SKM-1 treated with dmso at 0.1 percent for 144 hours (cell line): ENCODE measurements at regions not wholly inside any gene's neighbourhood (a gene's known extent, or its start where the extent isn't known, plus 50 kb on each side); places are given as distances from the start of the nearest gene placed in this dataset.

ENCODE experiments used
- DNase-seq: peaks from one replicate; lab custom pipeline; 2025; ENCODE audit not compliant: unreplicated experiment; lab: John Stamatoyannopoulos, UW

DNA sequence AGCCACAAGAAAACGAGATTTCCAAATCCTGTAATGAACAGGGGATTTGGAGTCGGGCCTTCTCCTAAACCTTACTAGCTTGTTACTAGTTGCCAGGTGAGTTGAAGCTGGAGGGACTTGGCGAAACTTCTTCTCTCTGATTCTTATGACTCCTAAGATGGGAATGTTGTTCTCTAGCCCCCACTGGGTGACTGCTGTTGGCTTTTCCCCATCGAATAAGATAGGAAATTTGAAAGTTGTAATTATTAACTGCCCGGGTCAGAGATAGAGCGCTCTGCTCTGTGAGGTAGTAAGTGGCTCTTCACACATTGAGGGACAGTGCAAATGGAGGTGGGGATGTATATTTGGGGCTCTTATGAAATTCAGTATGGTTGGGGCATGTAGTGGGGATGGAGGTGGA lies 111.2 kb upstream of the MBNL2 start:
- no peak for DNase-seq

GRCh38 chr13:97111756-97112155 lies 110.4 kb upstream of the MBNL2 start:
- no peak for DNase-seq

DNA sequence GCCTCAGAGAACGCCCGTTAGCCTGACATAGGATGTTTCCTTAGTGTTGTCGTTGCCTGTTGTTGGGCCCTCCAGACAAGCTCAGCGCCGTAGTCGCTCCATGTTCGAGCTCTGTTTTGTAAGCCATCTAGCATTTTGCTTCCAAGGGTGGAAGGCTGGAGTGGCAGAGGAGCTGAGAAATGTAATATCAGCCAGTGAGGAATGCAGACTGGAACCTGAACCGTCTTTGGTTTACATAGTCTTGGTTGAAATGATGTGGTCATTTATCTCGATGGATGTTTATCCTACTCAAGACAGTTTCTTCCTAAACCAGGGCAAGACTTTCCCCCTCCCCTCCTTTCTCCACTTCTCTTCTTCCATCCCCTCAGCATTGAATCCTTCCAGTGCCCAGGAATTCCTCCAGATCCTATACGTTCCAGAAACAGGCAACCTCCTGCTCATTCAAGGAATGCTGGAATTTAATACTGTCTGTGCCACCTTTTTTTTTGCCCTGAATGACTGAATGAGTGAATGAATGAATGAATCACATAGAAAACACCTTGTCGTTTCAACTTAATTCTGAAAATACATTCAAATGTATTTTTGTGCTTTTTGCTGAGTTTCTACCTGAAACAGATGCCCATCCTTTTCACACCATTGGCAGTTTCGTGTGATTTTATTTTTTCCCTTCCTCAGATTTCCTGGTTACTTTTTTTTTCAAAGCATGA lies 109.5 kb upstream of the MBNL2 start:
- no peak for DNase-seq

DNA sequence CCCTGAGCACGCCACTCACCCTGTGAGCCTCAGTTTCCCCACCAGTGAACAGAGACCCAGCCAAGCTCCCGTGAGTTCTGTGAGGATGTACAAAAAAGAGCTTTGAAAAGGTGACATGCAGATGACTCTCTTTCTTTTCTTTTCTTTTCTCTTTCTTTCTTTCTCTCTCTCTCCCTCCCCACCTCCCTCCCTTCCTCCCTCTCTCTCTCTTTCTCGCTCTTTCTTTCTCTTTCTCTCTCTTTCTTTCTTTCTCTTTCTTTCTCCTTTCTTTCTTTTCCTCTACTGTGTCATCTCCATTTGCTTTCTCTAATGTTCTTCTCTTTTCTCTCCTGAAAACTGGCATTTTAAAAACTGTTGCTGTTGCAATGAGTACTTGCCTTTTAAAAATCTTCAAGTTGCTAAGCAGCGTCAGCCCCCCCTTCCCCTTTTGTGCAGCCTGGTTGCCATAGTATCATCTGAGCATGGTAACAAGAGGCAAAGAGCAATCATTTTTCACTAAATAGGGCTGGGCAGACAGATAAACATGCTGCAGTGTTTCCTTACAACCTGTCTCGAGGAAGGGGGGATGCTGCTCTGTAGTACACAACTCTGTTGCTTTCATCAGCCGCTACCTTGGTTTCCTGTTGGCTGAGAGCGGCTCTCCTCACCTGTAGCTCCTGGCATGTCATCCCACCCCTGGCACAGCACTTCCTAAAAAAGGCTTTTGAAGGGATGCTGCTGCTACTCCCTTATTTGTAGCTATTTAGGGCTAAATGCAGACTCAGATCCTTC lies 108.7 kb upstream of the MBNL2 start:
- DNase-seq: no peak

- DNase-seq: no peak
These were observed 107.5 kb upstream of the MBNL2 start for GRCh38 chr13:97114651-97115050.

DNA sequence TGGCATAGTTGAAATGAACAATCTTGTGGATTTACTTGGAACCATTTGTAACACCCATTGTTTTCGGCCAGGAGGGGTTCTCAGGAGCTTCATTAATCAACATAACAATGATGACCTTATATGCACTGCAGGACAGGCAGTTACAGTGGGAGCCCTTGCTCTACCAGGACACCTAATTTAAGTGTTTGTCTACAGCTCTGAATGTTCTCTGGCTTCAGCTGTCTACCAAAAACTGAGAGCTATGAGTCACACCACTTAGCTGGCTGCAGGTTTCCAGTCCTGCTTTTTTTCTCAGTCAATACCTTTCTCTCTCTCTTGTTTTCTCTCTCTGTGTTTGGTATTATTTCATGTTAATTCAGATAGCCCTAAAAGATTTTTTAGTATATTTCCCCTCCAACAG lies 105.4 kb upstream of the MBNL2 start:
- no peak for DNase-seq

DNA sequence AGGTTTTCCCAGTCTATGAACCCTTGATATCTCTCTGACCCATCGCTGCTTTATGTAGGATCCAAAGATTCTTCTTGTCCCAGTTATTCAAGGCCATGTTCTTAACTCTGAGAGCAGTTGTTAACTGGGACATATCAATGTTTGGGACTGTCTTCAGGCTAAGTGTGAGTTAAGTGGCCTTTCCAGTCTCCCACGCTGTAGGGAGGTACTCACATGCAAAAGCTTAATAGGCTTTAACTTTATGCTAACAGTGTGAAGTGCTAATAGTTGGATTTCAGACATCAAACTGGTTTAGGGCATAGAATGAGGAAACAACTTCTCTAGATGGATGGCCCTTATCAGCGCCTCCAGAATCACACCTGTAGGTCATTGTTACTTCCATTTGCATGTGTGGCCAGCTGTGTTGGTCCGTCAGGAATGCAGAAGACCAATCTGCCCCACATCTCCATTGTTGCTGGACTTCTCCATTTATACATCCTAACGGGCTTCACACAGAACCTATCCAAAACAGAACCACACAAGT lies 104.7 kb upstream of the MBNL2 start:
- DNase-seq: no peak

DNA sequence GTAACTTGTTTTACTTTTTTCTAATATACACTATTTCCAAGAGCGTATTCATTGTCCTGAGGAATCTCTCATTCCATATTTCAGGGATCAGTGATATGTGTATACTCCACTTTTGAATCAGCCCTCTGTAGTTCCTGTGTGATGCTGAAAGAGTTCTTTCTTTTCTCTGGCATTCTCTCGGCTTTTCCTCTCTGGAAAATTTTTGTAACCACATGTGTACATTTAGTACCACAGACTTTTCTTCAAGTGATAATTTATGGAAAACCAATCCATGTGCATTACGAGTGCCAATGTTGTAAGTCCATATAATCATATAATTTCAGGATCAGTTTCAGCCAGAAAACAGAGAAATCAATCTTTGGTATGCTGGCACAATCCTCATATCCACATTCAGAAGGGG lies 102.2 kb upstream of the MBNL2 start:
- no peak for DNase-seq

- DNase-seq: no peak
These were observed 101.8 kb upstream of the MBNL2 start for GRCh38 chr13:97120346-97120745.

DNA sequence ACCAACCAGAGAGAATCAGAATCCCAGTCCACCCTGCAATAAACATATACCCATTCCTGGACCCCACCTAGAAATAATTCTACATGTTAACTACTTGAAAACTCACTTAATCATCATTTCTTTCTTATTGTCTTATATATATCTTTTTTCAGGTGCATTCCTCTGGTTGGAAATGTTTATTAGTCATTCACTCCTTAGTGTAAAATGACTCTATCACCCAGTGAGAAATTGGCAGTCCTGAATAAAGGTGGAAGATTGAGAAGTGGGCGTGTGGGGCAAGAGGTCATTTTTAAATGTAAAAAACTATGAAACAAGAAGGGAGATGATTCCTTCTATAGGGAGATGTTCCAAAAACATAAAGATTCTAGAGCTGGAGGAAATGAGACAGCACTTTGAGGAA lies 101.2 kb upstream of the MBNL2 start:
- no peak for DNase-seq

DNA sequence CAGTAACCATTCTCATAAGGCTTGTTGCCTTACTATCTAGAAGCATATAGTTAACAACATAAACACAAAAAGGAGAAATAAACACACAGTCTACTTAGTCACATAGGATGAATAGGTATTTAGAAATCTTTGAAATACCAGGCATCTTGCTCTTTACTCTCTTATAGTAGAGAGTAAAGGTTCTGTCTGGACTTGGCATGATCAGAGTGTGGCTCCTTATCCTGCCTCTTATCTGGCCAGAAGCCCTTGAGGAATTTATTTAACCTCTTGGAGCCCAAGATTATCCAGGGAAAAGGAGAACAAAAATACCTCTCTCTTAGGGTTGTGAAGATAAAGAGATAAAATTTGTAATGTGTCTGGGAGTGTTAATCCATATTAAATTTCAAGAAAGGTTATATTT lies 100.2 kb upstream of the MBNL2 start:
- DNase-seq: no peak

DNA sequence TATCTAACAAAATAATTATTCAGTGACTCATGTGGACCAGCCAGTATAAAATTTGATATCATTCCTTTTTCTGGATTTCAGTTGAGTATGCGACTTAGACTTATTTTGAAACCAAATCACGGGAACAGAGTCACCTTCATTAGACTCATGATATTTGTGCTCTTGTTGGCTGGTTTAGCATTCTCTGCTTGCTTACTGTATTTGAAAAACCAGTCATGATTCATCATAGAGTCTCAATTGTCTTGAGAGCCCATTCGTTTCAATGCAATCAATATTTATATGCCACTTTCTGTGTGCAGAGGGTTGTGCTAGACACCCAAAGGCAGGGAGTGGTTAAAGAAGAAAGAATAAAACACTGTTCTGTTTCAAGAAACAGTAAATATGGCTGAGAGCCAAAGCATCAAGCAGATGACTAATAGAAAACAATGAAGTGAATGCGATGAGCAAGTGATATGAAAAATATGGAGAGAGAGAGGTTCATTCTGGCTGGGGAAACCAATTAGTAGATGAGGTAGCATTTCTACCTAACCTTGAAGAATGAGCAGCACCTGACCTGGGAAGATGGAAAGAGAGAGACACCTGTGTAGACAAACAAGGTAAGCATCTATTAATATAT lies 99.6 kb upstream of the MBNL2 start:
- DNase-seq: no peak

DNA sequence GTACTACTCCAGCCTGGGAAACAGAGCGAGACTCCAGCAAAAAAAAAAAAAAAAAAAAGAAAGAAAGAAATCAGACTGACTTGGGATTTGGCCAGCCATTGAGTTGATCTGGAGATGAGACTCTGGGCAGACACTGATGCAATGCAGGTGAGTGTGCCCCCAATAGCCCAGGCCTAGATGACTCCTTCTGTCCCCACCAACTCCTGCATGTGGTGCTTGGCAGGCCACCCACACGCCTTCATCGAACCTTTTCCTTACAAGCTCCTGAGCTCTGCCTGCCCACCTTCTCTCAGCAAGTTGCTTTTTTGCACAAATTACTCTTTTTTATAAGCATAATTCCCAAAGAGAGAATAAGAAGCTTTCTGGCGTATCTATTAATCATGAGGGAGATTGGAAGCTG lies 97.9 kb upstream of the MBNL2 start:
- DNase-seq: no peak

DNA sequence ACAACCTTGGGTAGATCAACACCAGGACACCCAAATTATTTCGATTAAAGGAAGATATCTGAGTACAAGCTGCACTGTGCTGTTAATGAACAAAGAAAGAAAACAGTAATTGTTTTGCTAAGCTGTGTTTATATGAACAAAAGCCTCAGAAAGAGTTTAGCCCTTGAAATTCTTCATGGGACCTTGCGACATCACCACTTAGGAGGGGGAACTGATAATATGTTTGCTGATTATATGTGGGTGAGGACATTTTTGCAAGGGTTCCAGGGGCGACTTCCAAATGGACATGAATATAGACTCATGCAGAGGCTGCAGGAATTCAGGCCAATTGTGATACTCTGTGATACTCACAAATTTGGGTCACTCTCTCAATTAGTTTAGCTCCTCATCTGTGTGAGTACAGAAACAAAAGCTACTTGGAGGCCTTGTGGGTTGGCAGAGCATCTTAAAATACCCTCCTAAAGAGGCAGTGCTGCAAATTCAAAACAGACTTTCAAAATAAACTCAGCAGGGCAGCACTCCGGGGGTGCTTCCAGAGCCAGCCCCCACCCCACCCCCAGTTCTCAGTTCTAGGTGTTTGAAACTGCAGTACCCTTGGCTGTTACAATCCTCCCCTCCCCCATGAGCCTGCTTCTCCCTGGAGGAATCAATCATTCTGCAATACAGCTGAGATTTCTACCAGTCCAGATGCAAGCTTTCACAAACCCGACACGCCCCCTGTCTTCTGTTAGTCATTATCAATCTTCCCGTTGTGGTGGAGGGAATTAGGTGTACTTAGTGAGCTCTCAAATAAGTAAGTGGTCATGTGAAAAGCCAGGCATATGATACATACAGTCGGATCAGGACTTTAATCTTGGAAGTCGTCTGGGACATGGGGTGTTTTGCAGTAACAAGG lies 97.0 kb upstream of the MBNL2 start:
- no peak for DNase-seq

DNA sequence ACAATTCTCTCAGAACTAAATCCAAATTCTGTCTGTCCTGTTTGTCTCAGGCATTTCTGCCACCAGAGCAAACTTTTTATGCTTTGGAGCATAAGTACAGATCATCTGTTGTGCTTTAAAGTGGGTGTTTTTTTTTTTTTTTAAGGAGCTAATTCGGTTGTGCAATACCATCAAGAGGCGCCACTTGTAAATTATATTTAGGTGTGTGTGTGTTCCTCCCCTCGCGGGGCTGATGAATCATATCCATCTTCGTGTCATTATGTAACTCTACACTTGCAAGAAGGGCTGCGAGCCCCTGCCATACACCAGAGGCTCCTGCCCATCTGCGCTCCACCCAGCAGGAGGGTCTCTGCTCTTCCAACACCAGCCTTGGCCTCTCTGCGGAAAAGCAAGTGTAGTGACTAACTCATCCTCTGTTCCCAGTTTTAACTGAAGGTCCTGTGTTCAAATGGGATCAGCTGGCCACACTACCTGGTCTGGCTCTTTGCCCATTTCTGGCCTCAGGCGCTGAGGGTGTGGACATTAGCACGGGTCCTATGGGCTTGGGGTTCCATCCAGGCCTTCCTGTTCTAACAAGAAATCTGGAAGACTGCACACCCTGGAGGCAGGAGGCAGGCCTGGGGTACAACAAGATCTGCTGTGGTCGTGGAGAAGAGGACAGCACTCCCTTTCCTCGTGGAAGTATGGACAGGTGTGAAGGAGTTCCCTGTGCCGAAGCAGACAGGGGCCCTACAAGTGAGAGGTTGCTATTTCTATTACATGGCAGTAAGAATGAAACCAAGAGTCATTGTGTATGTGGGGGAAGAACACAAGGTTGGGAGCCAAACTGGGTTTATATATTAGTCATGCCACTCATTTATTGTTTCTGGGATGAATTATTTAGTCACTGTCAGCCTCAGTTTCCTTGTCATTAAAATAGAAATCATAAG lies 96.1 kb upstream of the MBNL2 start:
- DNase-seq: no peak

- no peak for DNase-seq
These were observed 94.3 kb upstream of the MBNL2 start for GRCh38 chr13:97127842-97128241.

DNA sequence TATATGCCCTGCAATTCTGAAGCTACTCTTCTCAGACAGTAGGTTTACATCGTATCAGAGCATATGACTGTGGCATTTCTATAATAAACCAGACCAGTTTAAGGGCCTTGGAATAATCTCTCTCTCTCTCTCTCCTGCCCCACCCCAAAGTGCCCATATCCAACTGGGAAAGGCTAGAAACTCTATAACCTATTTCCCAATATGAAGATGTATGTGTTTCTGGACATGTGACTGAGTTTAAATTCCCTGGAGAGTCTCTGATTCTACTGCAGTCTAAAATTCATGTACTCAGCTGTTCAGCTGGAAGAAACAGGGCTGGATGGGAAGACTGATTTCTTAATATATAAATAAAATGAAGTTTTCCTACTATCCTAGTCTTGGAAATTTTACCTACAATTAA lies 91.9 kb upstream of the MBNL2 start:
- DNase-seq: no peak

DNA sequence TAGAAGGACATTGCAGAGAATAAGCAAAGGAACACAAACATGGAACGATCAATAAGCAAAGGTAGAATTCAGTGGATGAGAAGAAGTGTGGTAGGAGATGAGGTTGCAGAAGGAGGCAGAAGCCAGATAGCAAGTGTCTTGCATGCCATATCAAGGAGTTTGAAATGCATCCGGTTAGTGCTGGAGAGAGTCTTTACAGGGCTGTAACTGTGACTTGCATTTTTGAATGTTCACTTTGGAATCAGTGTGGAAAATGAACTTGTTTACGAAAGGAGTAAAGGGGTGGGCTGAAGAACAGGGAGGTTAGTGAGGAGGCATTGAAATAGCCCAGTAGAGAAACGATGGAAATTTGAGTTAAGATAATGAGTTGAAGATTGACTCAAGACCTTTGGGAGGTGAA lies 90.7 kb upstream of the MBNL2 start:
- no peak for DNase-seq

GRCh38 chr13:97133554-97133953 lies 88.6 kb upstream of the MBNL2 start:
- DNase-seq: no peak

- DNase-seq: no peak
These were observed 88.2 kb upstream of the MBNL2 start for GRCh38 chr13:97133955-97134354.
